ENCODE measurements at regions not wholly inside any gene's neighbourhood (a gene's known extent, or its start where the extent isn't known, plus 50 kb on each side); places are given as distances from the start of the nearest gene placed in this dataset.

GRCh38 chr22:33111491-33111890 lies 53.3 kb upstream of the SYN3 start:
- Histone ChIP-seq H3K36me3 (no peaks in the 10 kb centered on the region), H3K27ac (no peak overlapping the region), H3K4me3 (no peak overlapping the region), H3K27me3 (no peaks in the 10 kb centered on the region), H3K9me3 (no peaks in the 10 kb centered on the region), H3K4me1 (no peaks in the 10 kb centered on the region)
- TF ChIP-seq POLR2A (IDR thresholded peaks at IDR 0.05), result no peak
- TF ChIP-seq CTCF (IDR thresholded peaks at IDR 0.05 in 4 of 5, conservative IDR thresholded peaks at IDR 0.05 in 1 of 5), result no peak
- in situ Hi-C loops (cut with MboI; ENCODE audit: low sequenced_read_pairs in 4 of 4), result no loop called here
- DNase-seq (no peak), ATAC-seq (no peak)
- intact Hi-C loops (cut with DNase I; ENCODE audit: low total_unique reads), result no loop called here

GRCh38 chr22:33110562-33111163 lies 52.5 kb upstream of the SYN3 start:
- in situ Hi-C loops (cut with MboI; ENCODE audit: low sequenced_read_pairs in 4 of 4), result no loop called here
- no peaks in the 10 kb centered on the region for H3K27me3 ChIP-seq
- no peak for TF ChIP-seq CTCF (IDR thresholded peaks at IDR 0.05 in 4 of 5, conservative IDR thresholded peaks at IDR 0.05 in 1 of 5)
- TF ChIP-seq POLR2A (IDR thresholded peaks at IDR 0.05), result no peak
- no peak overlapping the region for H3K4me3 ChIP-seq
- no peaks in the 10 kb centered on the region for H3K9me3 ChIP-seq
- H3K27ac ChIP-seq, result no peak overlapping the region
- H3K4me1 ChIP-seq, result no peaks in the 10 kb centered on the region
- no peak for ATAC-seq
- H3K36me3 ChIP-seq, result no peaks in the 10 kb centered on the region
- intact Hi-C loops (cut with DNase I; ENCODE audit: low total_unique reads), result no loop called here
- no peak for DNase-seq

GRCh38 chr22:33109514-33110430 lies 51.6 kb upstream of the SYN3 start:
- no peak overlapping the region for H3K27ac ChIP-seq
- DNase-seq (no peak), ATAC-seq (no peak)
- H3K36me3 ChIP-seq, result no peaks in the 10 kb centered on the region
- no peaks in the 10 kb centered on the region for H3K27me3 ChIP-seq
- intact Hi-C loops (cut with DNase I; ENCODE audit: low total_unique reads) (no loop called here), in situ Hi-C loops (cut with MboI; ENCODE audit: low sequenced_read_pairs in 4 of 4) (no loop called here)
- H3K4me3 ChIP-seq, result no peak overlapping the region
- no peaks in the 10 kb centered on the region for H3K4me1 ChIP-seq
- no peaks in the 10 kb centered on the region for H3K9me3 ChIP-seq
- no peak for TF ChIP-seq POLR2A (IDR thresholded peaks at IDR 0.05)
- no peak for TF ChIP-seq CTCF (IDR thresholded peaks at IDR 0.05 in 4 of 5, conservative IDR thresholded peaks at IDR 0.05 in 1 of 5)

GRCh38 chr22:33108037-33108436 lies 49.9 kb upstream of the SYN3 start:
- Histone ChIP-seq H3K27ac (no peak overlapping the region), H3K4me3 (no peak overlapping the region), H3K4me1 (no peaks in the 10 kb centered on the region), H3K27me3 (no peaks in the 10 kb centered on the region), H3K9me3 (no peaks in the 10 kb centered on the region), H3K36me3 (no peaks in the 10 kb centered on the region)
- intact Hi-C loops (cut with DNase I; ENCODE audit: low total_unique reads) (no loop called here), in situ Hi-C loops (cut with MboI; ENCODE audit: low sequenced_read_pairs in 4 of 4) (no loop called here)
- TF ChIP-seq POLR2A (IDR thresholded peaks at IDR 0.05) (no peak), CTCF (IDR thresholded peaks at IDR 0.05 in 4 of 5, conservative IDR thresholded peaks at IDR 0.05 in 1 of 5) (no peak)
- DNase-seq, result no peak
- ATAC-seq, result no peak

Measured in gastrocnemius medialis (tissue), 4 donors.